Epithelial cell of esophagus (primary cell): ENCODE measurements at regions not wholly inside any gene's neighbourhood (a gene's known extent, or its start where the extent isn't known, plus 50 kb on each side); places are given as distances from the start of the nearest gene placed in this dataset.

Experiments
- DNase-seq: peaks from one replicate; pipeline ENCODE4 v3.0.0; 2010; ENCODE audit warnings: low read depth
- H3K4me3 ChIP-seq: 2 replicates; pipeline ENCODE4 v1.5.1; 2011; ENCODE audit warnings: mild to moderate bottlenecking, low read length, control low read depth
- TF ChIP-seq, protein P1 (sequence below): IDR thresholded peaks from 2 replicates; pipeline ENCODE4 v1.5.1; 2011; ENCODE audit warnings: low read depth, mild to moderate bottlenecking, low read length, control low read depth, inconsistent platforms; ENCODE audit not compliant: insufficient read depth; ENCODE audit errors: missing control alignments

DNA sequence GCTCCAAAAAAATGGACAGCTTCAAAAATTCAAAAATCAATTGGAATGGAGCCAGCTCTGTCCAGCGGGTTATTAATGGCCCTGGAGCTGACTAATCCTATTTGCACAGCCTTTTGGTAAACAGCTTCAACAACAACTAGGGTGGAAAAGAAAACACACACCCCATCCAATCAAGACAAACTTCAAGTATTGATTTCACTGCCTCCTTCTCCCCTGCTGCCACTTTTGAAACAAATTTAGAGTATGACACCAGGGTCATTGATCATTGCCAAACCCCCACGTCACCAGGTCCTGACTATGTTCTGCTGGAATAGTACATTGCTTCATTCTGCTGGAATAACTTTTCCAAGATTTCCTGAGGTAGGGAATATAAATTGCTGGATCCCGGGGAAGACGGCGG, 56.8 kb upstream of the GTF3A start:
- TF ChIP-seq, protein P1, sequence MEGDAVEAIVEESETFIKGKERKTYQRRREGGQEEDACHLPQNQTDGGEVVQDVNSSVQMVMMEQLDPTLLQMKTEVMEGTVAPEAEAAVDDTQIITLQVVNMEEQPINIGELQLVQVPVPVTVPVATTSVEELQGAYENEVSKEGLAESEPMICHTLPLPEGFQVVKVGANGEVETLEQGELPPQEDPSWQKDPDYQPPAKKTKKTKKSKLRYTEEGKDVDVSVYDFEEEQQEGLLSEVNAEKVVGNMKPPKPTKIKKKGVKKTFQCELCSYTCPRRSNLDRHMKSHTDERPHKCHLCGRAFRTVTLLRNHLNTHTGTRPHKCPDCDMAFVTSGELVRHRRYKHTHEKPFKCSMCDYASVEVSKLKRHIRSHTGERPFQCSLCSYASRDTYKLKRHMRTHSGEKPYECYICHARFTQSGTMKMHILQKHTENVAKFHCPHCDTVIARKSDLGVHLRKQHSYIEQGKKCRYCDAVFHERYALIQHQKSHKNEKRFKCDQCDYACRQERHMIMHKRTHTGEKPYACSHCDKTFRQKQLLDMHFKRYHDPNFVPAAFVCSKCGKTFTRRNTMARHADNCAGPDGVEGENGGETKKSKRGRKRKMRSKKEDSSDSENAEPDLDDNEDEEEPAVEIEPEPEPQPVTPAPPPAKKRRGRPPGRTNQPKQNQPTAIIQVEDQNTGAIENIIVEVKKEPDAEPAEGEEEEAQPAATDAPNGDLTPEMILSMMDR, result no peak
- H3K4me3 ChIP-seq, result no peak overlapping the region
- no peak for DNase-seq

- TF ChIP-seq, protein P1, result no peak
- no peak for DNase-seq
- no peak overlapping the region for H3K4me3 ChIP-seq
Measured at GRCh38 chr13:27370305-27370872, 54.0 kb upstream of the GTF3A start.

GRCh38 chr13:27371932-27372331, 52.5 kb upstream of the GTF3A start:
- no peak overlapping the region for H3K4me3 ChIP-seq
- no peak for DNase-seq
- TF ChIP-seq, protein P1, result no peak

- TF ChIP-seq, protein P1, result peak; percentile 5
- H3K4me3 ChIP-seq, result no peak overlapping the region
- DNase-seq, result peak; percentile 10
Measured at GRCh38 chr13:27372896-27373295, 51.5 kb upstream of the GTF3A start.

DNA sequence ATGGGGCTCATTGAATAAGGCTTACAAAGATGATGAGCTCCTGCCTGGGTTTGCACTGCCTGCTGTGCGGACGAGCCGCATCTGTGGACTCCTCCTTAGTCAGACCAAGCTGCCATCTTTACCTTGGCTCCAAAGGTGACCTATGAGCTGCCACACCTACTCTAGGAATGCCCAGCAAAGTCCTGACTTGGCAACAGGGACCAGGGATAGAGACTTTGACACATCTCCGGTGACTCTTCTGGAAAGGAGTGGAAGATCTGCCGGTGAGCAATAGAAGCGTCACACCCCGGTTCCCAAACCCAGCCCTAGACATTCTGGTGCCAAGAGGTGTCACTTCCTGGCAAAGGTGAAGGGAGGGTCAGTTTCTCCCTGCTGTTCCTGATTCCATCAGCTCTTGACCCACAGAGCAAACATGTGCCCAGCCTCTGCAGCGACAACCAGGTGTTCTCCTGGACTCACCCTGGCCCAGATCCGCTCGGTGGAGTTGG, 50.2 kb upstream of the GTF3A start:
- no peak overlapping the region for H3K4me3 ChIP-seq
- DNase-seq, result peak; percentile 8
- TF ChIP-seq, protein P1, result no peak
